ENCODE measurements at regions not wholly inside any gene's neighbourhood (a gene's known extent, or its start where the extent isn't known, plus 50 kb on each side); places are given as distances from the start of the nearest gene placed in this dataset.

DNA sequence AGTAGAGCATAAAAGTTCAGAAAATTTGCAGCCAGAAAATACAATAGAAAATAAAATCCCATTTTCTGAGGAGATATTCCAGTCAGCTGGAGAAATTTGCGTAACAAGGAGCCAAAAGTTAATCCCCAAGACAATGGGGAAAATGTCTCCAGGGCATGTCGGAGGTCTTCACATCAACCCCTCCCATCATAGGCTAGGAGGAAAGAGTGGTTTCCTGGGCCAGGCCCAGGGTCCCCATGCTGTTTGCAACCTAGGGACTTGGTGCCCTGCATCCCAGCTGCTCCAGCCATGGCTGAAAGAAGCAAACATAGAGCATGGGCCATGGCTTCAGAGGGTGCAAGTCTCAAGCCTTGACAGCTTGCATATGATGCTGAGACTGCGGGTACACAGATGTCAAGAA, 255.0 kb downstream of the DTWD2 start:
- FAIRE-seq, result no peak
- no peak for TF ChIP-seq POLR2A (IDR thresholded peaks at IDR 0.05; ENCODE audit: low read depth, low read length)
- TF ChIP-seq SPI1 (IDR thresholded peaks at IDR 0.05; ENCODE audit: low read depth, low read length), result no peak
- no peak for DNase-seq (ENCODE audit: insufficient read length, low spot score)

GRCh38 chr5:118728191-118728590, 260.2 kb downstream of the DTWD2 start:
- no peak for FAIRE-seq
- DNase-seq (ENCODE audit: insufficient read length, low spot score), result no peak
- no peak for TF ChIP-seq POLR2AphosphoS5 (IDR thresholded peaks at IDR 0.05; ENCODE audit: low read depth, low read length)

GRCh38 chr5:118726891-118727290, 261.5 kb downstream of the DTWD2 start:
- no peak for FAIRE-seq

DNA sequence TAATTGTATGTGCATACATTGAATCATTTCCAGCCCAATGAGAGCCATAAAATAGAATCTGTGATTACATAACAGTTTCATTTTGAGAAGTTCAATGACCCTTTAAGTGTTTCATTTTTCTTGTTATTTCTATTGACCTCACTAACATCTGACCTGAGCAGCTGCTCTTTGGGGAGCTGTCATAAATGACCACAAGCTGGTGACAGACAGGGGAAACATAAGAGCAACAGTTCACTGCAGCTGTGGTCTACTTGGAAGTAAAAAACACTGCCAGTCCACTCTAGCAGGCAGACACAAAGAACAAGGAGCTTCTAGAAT, 265.4 kb downstream of the DTWD2 start:
- TF ChIP-seq POLR2A (IDR thresholded peaks at IDR 0.05; ENCODE audit: low read depth, low read length), result no peak
- no peak for TF ChIP-seq TAF1 (IDR thresholded peaks at IDR 0.05; ENCODE audit: low read depth, low read length)
- TF ChIP-seq PAX5 (IDR thresholded peaks at IDR 0.05; ENCODE audit: insufficient read depth, low read length, severe bottlenecking), result no peak
- no peak for TF ChIP-seq POU2F2 (IDR thresholded peaks at IDR 0.05; ENCODE audit: low read depth, low read length)
- TF ChIP-seq SPI1 (IDR thresholded peaks at IDR 0.05; ENCODE audit: low read depth, low read length), result no peak
- no peak for TF ChIP-seq POLR2AphosphoS5 (IDR thresholded peaks at IDR 0.05; ENCODE audit: low read depth, low read length)
- DNase-seq (ENCODE audit: insufficient read length, low spot score) (no peak), FAIRE-seq (no peak)

More at GRCh38 chr5:118726891-118727290, 261.5 kb downstream of the DTWD2 start:
- no peak for TF ChIP-seq PAX5 (IDR thresholded peaks at IDR 0.05; ENCODE audit: insufficient read depth, low read length, severe bottlenecking)
- TF ChIP-seq POLR2AphosphoS5 (IDR thresholded peaks at IDR 0.05; ENCODE audit: low read depth, low read length), result no peak
- TF ChIP-seq POU2F2 (IDR thresholded peaks at IDR 0.05; ENCODE audit: low read depth, low read length), result no peak
- no peak for TF ChIP-seq SPI1 (IDR thresholded peaks at IDR 0.05; ENCODE audit: low read depth, low read length)
- TF ChIP-seq POLR2A (IDR thresholded peaks at IDR 0.05; ENCODE audit: low read depth, low read length), result no peak
- TF ChIP-seq TAF1 (IDR thresholded peaks at IDR 0.05; ENCODE audit: low read depth, low read length), result no peak
- no peak for DNase-seq (ENCODE audit: insufficient read length, low spot score)

GRCh38 chr5:118722122-118723020, 266.0 kb downstream of the DTWD2 start:
- TF ChIP-seq POLR2A (IDR thresholded peaks at IDR 0.05; ENCODE audit: low read depth, low read length) (no peak), PAX5 (IDR thresholded peaks at IDR 0.05; ENCODE audit: insufficient read depth, low read length, severe bottlenecking) (peak; percentile 27), POU2F2 (IDR thresholded peaks at IDR 0.05; ENCODE audit: low read depth, low read length) (no peak), POLR2AphosphoS5 (IDR thresholded peaks at IDR 0.05; ENCODE audit: low read depth, low read length) (no peak), SPI1 (IDR thresholded peaks at IDR 0.05; ENCODE audit: low read depth, low read length) (peak; percentile 15; the same call in 1 of the 2 replicates), TAF1 (IDR thresholded peaks at IDR 0.05; ENCODE audit: low read depth, low read length) (no peak)
- FAIRE-seq (no peak), DNase-seq (ENCODE audit: insufficient read length, low spot score) (no peak)

GRCh38 chr5:118711727-118712126, 276.6 kb downstream of the DTWD2 start:
- no peak for FAIRE-seq
- no peak for DNase-seq (ENCODE audit: insufficient read length, low spot score)
- no peak for TF ChIP-seq POLR2AphosphoS5 (IDR thresholded peaks at IDR 0.05; ENCODE audit: low read depth, low read length)
- TF ChIP-seq POU2F2 (IDR thresholded peaks at IDR 0.05; ENCODE audit: low read depth, low read length), result no peak
- TF ChIP-seq TAF1 (IDR thresholded peaks at IDR 0.05; ENCODE audit: low read depth, low read length), result no peak
- TF ChIP-seq POLR2A (IDR thresholded peaks at IDR 0.05; ENCODE audit: low read depth, low read length), result no peak
- TF ChIP-seq SPI1 (IDR thresholded peaks at IDR 0.05; ENCODE audit: low read depth, low read length), result no peak
- TF ChIP-seq PAX5 (IDR thresholded peaks at IDR 0.05; ENCODE audit: insufficient read depth, low read length, severe bottlenecking), result no peak

- FAIRE-seq (no peak), DNase-seq (ENCODE audit: insufficient read length, low spot score) (no peak)
These were observed 282.2 kb downstream of the DTWD2 start for GRCh38 chr5:118705959-118706667.

DNA sequence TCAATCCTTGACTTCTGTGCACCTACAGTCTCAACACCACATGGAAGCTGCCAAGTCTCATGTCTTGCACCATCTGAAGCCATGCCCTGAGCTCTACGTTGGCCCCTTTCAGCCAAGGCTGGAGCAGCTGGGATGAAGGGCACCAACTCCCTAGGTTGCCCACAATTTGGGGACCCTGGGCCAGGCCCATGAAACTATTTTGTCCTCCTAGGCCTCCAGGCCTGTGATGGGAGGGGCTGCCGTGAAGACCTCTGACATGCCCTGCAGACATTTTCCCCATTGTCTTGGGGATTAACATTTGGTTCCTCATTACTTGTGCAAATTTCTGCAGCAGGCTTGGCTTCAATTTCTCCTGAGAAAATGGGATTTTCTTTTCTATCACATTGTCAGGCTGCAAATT, 285.1 kb downstream of the DTWD2 start:
- FAIRE-seq (no peak), DNase-seq (ENCODE audit: insufficient read length, low spot score) (no peak)
- no peak for TF ChIP-seq SPI1 (IDR thresholded peaks at IDR 0.05; ENCODE audit: low read depth, low read length)
- no peak for TF ChIP-seq POLR2AphosphoS5 (IDR thresholded peaks at IDR 0.05; ENCODE audit: low read depth, low read length)
- no peak for TF ChIP-seq TAF1 (IDR thresholded peaks at IDR 0.05; ENCODE audit: low read depth, low read length)
- no peak for TF ChIP-seq POU2F2 (IDR thresholded peaks at IDR 0.05; ENCODE audit: low read depth, low read length)
- TF ChIP-seq POLR2A (IDR thresholded peaks at IDR 0.05; ENCODE audit: low read depth, low read length), result no peak
- no peak for TF ChIP-seq PAX5 (IDR thresholded peaks at IDR 0.05; ENCODE audit: insufficient read depth, low read length, severe bottlenecking)

More at GRCh38 chr5:118705959-118706667, 282.2 kb downstream of the DTWD2 start:
- no peak for TF ChIP-seq POU2F2 (IDR thresholded peaks at IDR 0.05; ENCODE audit: low read depth, low read length)
- no peak for TF ChIP-seq POLR2A (IDR thresholded peaks at IDR 0.05; ENCODE audit: low read depth, low read length)
- no peak for TF ChIP-seq SPI1 (IDR thresholded peaks at IDR 0.05; ENCODE audit: low read depth, low read length)

DNA sequence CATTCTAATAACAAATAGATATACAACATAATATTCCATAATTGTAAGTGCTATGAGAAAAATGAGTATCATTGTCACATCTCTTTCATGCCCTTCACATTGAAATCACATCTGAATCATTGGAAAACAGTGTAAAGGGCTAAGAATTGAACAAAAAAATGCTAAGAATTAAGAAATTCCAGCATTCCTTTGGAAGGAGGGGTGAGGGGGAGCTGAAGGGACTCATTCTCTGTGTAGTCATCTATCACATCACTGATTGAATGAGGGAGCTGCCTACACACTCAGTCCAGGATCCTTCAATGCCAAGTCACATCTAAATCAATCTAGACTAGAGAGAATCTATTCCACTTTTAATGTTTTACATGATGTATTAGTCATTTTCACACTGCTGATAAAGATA, 286.6 kb downstream of the DTWD2 start:
- FAIRE-seq, result no peak
- TF ChIP-seq PAX5 (IDR thresholded peaks at IDR 0.05; ENCODE audit: insufficient read depth, low read length, severe bottlenecking), result no peak
- TF ChIP-seq SPI1 (IDR thresholded peaks at IDR 0.05; ENCODE audit: low read depth, low read length), result no peak
- TF ChIP-seq POU2F2 (IDR thresholded peaks at IDR 0.05; ENCODE audit: low read depth, low read length), result no peak
- no peak for TF ChIP-seq TAF1 (IDR thresholded peaks at IDR 0.05; ENCODE audit: low read depth, low read length)
- no peak for TF ChIP-seq POLR2A (IDR thresholded peaks at IDR 0.05; ENCODE audit: low read depth, low read length)
- no peak for TF ChIP-seq POLR2AphosphoS5 (IDR thresholded peaks at IDR 0.05; ENCODE audit: low read depth, low read length)

GRCh38 chr5:118700510-118700909, 287.8 kb downstream of the DTWD2 start:
- FAIRE-seq, result no peak

More for the DNA sequence above, 286.6 kb downstream of the DTWD2 start:
- no peak for DNase-seq (ENCODE audit: insufficient read length, low spot score)

More at GRCh38 chr5:118700510-118700909, 287.8 kb downstream of the DTWD2 start:
- TF ChIP-seq POLR2A (IDR thresholded peaks at IDR 0.05; ENCODE audit: low read depth, low read length) (no peak), TAF1 (IDR thresholded peaks at IDR 0.05; ENCODE audit: low read depth, low read length) (no peak), POLR2AphosphoS5 (IDR thresholded peaks at IDR 0.05; ENCODE audit: low read depth, low read length) (no peak), SPI1 (IDR thresholded peaks at IDR 0.05; ENCODE audit: low read depth, low read length) (no peak), PAX5 (IDR thresholded peaks at IDR 0.05; ENCODE audit: insufficient read depth, low read length, severe bottlenecking) (no peak), POU2F2 (IDR thresholded peaks at IDR 0.05; ENCODE audit: low read depth, low read length) (no peak)
- no peak for DNase-seq (ENCODE audit: insufficient read length, low spot score)
